H9 (cell line): ENCODE measurements at regions not wholly inside any gene's neighbourhood (a gene's known extent, or its start where the extent isn't known, plus 50 kb on each side); places are given as distances from the start of the nearest gene placed in this dataset.

Experiments used
- DNase-seq: peaks from one replicate; pipeline ENCODE4 v3.0.0-alpha.2; 2017
- H2AFZ ChIP-seq: one replicate; pipeline ENCODE4 v1.6.1; 2013; ENCODE audit warnings: mild to moderate bottlenecking, low read length, control low read depth, moderate library complexity
- H2AK5ac ChIP-seq: 2 replicates; pipeline ENCODE4 v1.6.1; 2013; ENCODE audit warnings: low read length, control low read depth, mixed read lengths; ENCODE audit not compliant: insufficient read length
- H2BK120ac ChIP-seq: one replicate; pipeline ENCODE4 v1.6.1; 2013; ENCODE audit warnings: low read depth, mild to moderate bottlenecking, low read length, control low read depth, inconsistent platforms; ENCODE audit not compliant: poor library complexity, severe bottlenecking
- H2BK12ac ChIP-seq: 2 replicates; pipeline ENCODE4 v1.6.1; 2013; ENCODE audit warnings: low read length, control low read depth, mixed read lengths, low read depth; ENCODE audit not compliant: insufficient read length
- H2BK15ac ChIP-seq: 2 replicates; pipeline ENCODE4 v1.6.1; 2013; ENCODE audit warnings: low read depth, low read length, control low read depth
- H2BK20ac ChIP-seq: one replicate; pipeline ENCODE4 v1.6.1; 2013; ENCODE audit warnings: low read depth, mild to moderate bottlenecking, low read length, control low read depth, inconsistent platforms; ENCODE audit not compliant: poor library complexity, severe bottlenecking
- H2BK5ac ChIP-seq: 2 replicates; pipeline ENCODE4 v1.6.1; 2013; ENCODE audit warnings: low read length, control low read depth, mixed read lengths; ENCODE audit not compliant: insufficient read length
- H3K14ac ChIP-seq: 2 replicates; pipeline ENCODE4 v1.6.1; 2013; ENCODE audit warnings: low read length, control low read depth; ENCODE audit not compliant: insufficient read depth
- H3K18ac ChIP-seq: 2 replicates; pipeline ENCODE4 v1.6.1; 2013; ENCODE audit warnings: low read depth, mild to moderate bottlenecking, mixed read lengths, low read length, control low read depth; ENCODE audit not compliant: insufficient read length
- H3K23ac ChIP-seq: 2 replicates; pipeline ENCODE4 v1.6.1; 2013; ENCODE audit warnings: low read length, control low read depth, mixed read lengths, low read depth; ENCODE audit not compliant: insufficient read length
- H3K23me2 ChIP-seq: 2 replicates; pipeline ENCODE4 v1.6.1; 2013; ENCODE audit warnings: low read depth, mild to moderate bottlenecking, mixed read lengths, low read length, control low read depth; ENCODE audit not compliant: insufficient read length, poor library complexity, severe bottlenecking
- H3K27ac ChIP-seq: 2 replicates; pipeline ENCODE4 v1.5.1; 2013; ENCODE audit warnings: low read length, control low read depth, mixed read lengths, low read depth; ENCODE audit not compliant: insufficient read length
- H3K27me3 ChIP-seq: 2 replicates; pipeline ENCODE4 v1.6.1; 2013; ENCODE audit warnings: low read length, control low read depth, inconsistent platforms; ENCODE audit not compliant: insufficient read depth
- H3K4ac ChIP-seq: 2 replicates; pipeline ENCODE4 v1.6.1; 2013; ENCODE audit warnings: low read depth, mild to moderate bottlenecking, control low read depth, inconsistent platforms, low read length, moderate library complexity
- H3K4me1 ChIP-seq: 2 replicates; pipeline ENCODE4 v1.6.1; 2013; ENCODE audit warnings: low read length, control low read depth, inconsistent platforms; ENCODE audit not compliant: insufficient read depth
- H3K4me2 ChIP-seq: 2 replicates; pipeline ENCODE4 v1.6.1; 2013; ENCODE audit warnings: low read length, control low read depth, mixed read lengths; ENCODE audit not compliant: insufficient read length, insufficient read depth
- H3K56ac ChIP-seq: 2 replicates; pipeline ENCODE4 v1.6.1; 2013; ENCODE audit warnings: low read depth, mild to moderate bottlenecking, mixed read lengths, low read length, control low read depth; ENCODE audit not compliant: insufficient read length
- H3K79me1 ChIP-seq: 2 replicates; pipeline ENCODE4 v1.6.1; 2013; ENCODE audit warnings: low read depth, mild to moderate bottlenecking, moderate library complexity, low read length, control low read depth, inconsistent platforms; ENCODE audit not compliant: insufficient read depth, poor library complexity, severe bottlenecking
- H3K79me2 ChIP-seq: 2 replicates; pipeline ENCODE4 v1.6.1; 2013; ENCODE audit warnings: low read length, control low read depth, inconsistent platforms; ENCODE audit not compliant: insufficient read depth
- H3K9ac ChIP-seq: 2 replicates; pipeline ENCODE4 v1.6.1; 2013; ENCODE audit warnings: low read length, control low read depth, mixed read lengths; ENCODE audit not compliant: insufficient read length; ENCODE audit errors: extremely low read depth
- H3K9me3 ChIP-seq: one replicate; pipeline ENCODE4 v1.6.1; 2013; ENCODE audit warnings: low read depth, low read length, inconsistent platforms; ENCODE audit not compliant: control insufficient read depth
- H3T11ph ChIP-seq: one replicate; pipeline ENCODE4 v1.6.1; 2013; ENCODE audit warnings: mild to moderate bottlenecking, low read length, control low read depth, inconsistent platforms
- H4K20me1 ChIP-seq: one replicate; pipeline ENCODE4 v1.6.1; 2013; ENCODE audit not compliant: control insufficient read depth, insufficient read length, insufficient read depth
- H4K5ac ChIP-seq: 2 replicates; pipeline ENCODE4 v1.6.1; 2013; ENCODE audit warnings: low read depth, mild to moderate bottlenecking, mixed read lengths, low read length, control low read depth; ENCODE audit not compliant: insufficient read length
- H4K8ac ChIP-seq: replicated peaks from 2 replicates; pipeline ENCODE4 v1.6.1; 2013; ENCODE audit warnings: low read length, control low read depth, mixed read lengths, low read depth; ENCODE audit not compliant: insufficient read length
- H4K91ac ChIP-seq: 2 replicates; pipeline ENCODE4 v1.6.1; 2013; ENCODE audit warnings: low read depth, mild to moderate bottlenecking, moderate library complexity, mixed read lengths, low read length, control low read depth; ENCODE audit not compliant: insufficient read length
- H3K27ac Mint-ChIP-seq, 3 experiments: 2 replicates in 2 of 3; 3 replicates in 1 of 3; pipeline ENCODE4 v1.8.0; 2020 to 2021; ENCODE audit warnings: mixed read lengths in 3 of 3, mild to moderate bottlenecking in 1 of 3, moderate library complexity in 1 of 3
- H3K27me3 Mint-ChIP-seq: 2 replicates; pipeline ENCODE4 v1.8.0; 2021; ENCODE audit warnings: low read depth, mild to moderate bottlenecking, moderate library complexity, mixed read lengths
- H3K36me3 Mint-ChIP-seq, 3 experiments: 2 replicates in 2 of 3; 3 replicates in 1 of 3; pipeline ENCODE4 v1.8.0; 2020 to 2021; ENCODE audit warnings: low read depth in 3 of 3, mixed read lengths in 3 of 3; ENCODE audit not compliant: insufficient read depth in 1 of 3
- H3K4me1 Mint-ChIP-seq, 2 experiments: 2 replicates each; pipeline ENCODE4 v1.8.0; 2020; ENCODE audit warnings: mixed read lengths in 2 of 2
- H3K4me3 Mint-ChIP-seq, 2 experiments: 2 replicates in 1 of 2; 3 replicates in 1 of 2; pipeline ENCODE4 v1.8.0; 2020 to 2021; ENCODE audit warnings: mild to moderate bottlenecking in 2 of 2, mixed read lengths in 2 of 2, moderate library complexity in 1 of 2
- H3K9me3 Mint-ChIP-seq, 2 experiments: 2 replicates in 1 of 2; 3 replicates in 1 of 2; pipeline ENCODE4 v1.8.0; 2020; ENCODE audit warnings: mild to moderate bottlenecking in 2 of 2, mixed read lengths in 2 of 2, moderate library complexity in 1 of 2
- WGBS: extraction: QIAGEN DNeasy Blood & Tissue Kit; methylation state at CpG from one replicate; pipeline ENCODE4 v1.1.7; 2013; ENCODE audit warnings: missing lambda C conversion rate, low lambda C conversion rate, mixed read lengths; ENCODE audit not compliant: insufficient read length; ENCODE audit errors: extremely low coverage; 5-methylcytosine and 5-hydroxymethylcytosine counted together
- TF ChIP-seq, protein P1 (sequence below): fragments of 200-600 bp; sonication (generic); conservative IDR thresholded peaks from 3 replicates; pipeline ENCODE4 v1.8.0; 2021; ENCODE audit warnings: antibody characterized with exemption, mild to moderate bottlenecking

DNA sequence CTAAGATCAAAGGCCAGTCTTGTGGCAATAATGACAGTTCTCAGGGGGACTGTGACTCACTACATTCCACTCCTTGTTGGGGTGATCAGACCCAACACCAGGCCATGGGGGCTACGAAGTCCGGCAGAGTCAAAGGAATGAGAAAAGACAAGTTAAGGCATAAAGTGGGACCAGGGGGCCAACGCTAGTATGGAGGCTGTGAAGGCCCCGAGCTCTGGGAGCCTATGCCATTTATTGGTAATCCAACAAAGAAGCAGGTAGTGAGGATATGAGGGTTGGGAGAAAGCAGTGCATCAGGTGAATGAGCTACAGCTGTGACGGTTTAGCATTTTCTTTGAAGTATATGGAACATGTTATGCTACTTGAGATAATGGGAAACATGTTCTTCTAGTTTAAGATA, 104.4 kb upstream of the C2CD4B start:
- Histone ChIP-seq H3K56ac (no peak overlapping the region), H3K4ac (no peak overlapping the region), H2AFZ (no peak overlapping the region), H4K91ac (no peak overlapping the region), H3K79me1 (no peaks in the 10 kb centered on the region), H2BK120ac (no peak overlapping the region), H3K9me3 (peaks cover 25% of the 10 kb centered on the region), H3K79me2 (no peaks in the 10 kb centered on the region), H3T11ph (no peak overlapping the region), H3K23ac (no peak overlapping the region), H2BK20ac (no peak overlapping the region), H3K14ac (no peak overlapping the region), H2AK5ac (no peak overlapping the region), H3K4me2 (no peak overlapping the region), H2BK5ac (no peak overlapping the region), H3K9ac (no peak overlapping the region), H3K23me2 (no peaks in the 10 kb centered on the region), H4K5ac (no peak overlapping the region), H2BK15ac (no peak overlapping the region), H3K27me3 (no peaks in the 10 kb centered on the region), H4K8ac (no peak overlapping the region), H3K27ac (no peak overlapping the region), H2BK12ac (no peak overlapping the region), H3K18ac (no peak overlapping the region), H4K20me1 (no peaks in the 10 kb centered on the region), H3K4me1 (no peaks in the 10 kb centered on the region)
- Mint-ChIP-seq H3K27me3 (peaks cover 10% of the 10 kb centered on the region), H3K36me3 (peaks cover 21 to 43% (median 36%) of the 10 kb centered on the region in 3 experiments), H3K27ac (no peak overlapping the region; a peak in 1 of 7 replicates), H3K4me1 (no peaks in the 10 kb centered on the region), H3K9me3 (peaks cover 47 to 58% of the 10 kb centered on the region in 2 experiments), H3K4me3 (no peak overlapping the region)
- TF ChIP-seq, protein P1, sequence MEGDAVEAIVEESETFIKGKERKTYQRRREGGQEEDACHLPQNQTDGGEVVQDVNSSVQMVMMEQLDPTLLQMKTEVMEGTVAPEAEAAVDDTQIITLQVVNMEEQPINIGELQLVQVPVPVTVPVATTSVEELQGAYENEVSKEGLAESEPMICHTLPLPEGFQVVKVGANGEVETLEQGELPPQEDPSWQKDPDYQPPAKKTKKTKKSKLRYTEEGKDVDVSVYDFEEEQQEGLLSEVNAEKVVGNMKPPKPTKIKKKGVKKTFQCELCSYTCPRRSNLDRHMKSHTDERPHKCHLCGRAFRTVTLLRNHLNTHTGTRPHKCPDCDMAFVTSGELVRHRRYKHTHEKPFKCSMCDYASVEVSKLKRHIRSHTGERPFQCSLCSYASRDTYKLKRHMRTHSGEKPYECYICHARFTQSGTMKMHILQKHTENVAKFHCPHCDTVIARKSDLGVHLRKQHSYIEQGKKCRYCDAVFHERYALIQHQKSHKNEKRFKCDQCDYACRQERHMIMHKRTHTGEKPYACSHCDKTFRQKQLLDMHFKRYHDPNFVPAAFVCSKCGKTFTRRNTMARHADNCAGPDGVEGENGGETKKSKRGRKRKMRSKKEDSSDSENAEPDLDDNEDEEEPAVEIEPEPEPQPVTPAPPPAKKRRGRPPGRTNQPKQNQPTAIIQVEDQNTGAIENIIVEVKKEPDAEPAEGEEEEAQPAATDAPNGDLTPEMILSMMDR, result no peak
- no CpG with 5 or more reads among the region's 5 CpGs for WGBS
- no peak for DNase-seq
